ENCODE measurements at regions not wholly inside any gene's neighbourhood (a gene's known extent, or its start where the extent isn't known, plus 50 kb on each side); places are given as distances from the start of the nearest gene placed in this dataset.

- BruUV-seq (replicated peaks): no TSS peak
- H2BK120ac ChIP-seq (ENCODE audit: low read depth, low read length): no peak overlapping the region
- 100% methylated on average over 2 of the region's 7 CpGs; no CpG with 5 or more reads in 1 of the 2 experiments for WGBS, 2 experiments (ENCODE audit: extremely low coverage in 2 of 2, insufficient read length in 1 of 2)
- no peaks in the 10 kb centered on the region for H3K4me1 ChIP-seq (ENCODE audit: control insufficient read depth, insufficient read depth, low read length)
- no peak overlapping the region for H3K27ac ChIP-seq (ENCODE audit: insufficient read depth, low read length)
- no peak overlapping the region for H3K9ac ChIP-seq (ENCODE audit: low read depth, low read length)
- H3K4me3 ChIP-seq (ENCODE audit: insufficient read depth, low read depth, low read length): no peak overlapping the region
- ATAC-seq (ENCODE audit: low read depth) (no peak), DNase-seq (no peak)
- H3K4me2 ChIP-seq (ENCODE audit: low read depth, low read length): no peak overlapping the region
- ChIA-PET CTCF (no interaction called here), POLR2A (ENCODE audit: unreplicated experiment) (no interaction called here)
- H3K9me1 ChIP-seq (ENCODE audit: insufficient read depth, low read length): no peaks in the 10 kb centered on the region
- H4K20me1 ChIP-seq (ENCODE audit: insufficient read depth, low read length): no peaks in the 10 kb centered on the region
- no peak overlapping the region for H2BK20ac ChIP-seq (ENCODE audit: low read depth, low read length)
- H2AFZ ChIP-seq (replicated peaks; ENCODE audit: low read length, poor library complexity): no peak overlapping the region
- peaks cover 2% of the 10 kb centered on the region; the same call in 1 of the 2 replicates for H3K27me3 ChIP-seq (ENCODE audit: control insufficient read depth, insufficient read depth, low read length)
- no peak overlapping the region for H2BK5ac ChIP-seq (ENCODE audit: low read depth, low read length, poor library complexity, severe bottlenecking)
- dilution Hi-C loops (cut with HindIII; ENCODE audit: low sequenced_read_pairs, unreplicated experiment): no loop called here
- no peak overlapping the region for H4K5ac ChIP-seq (ENCODE audit: low read depth, low read length)
- no peaks in the 10 kb centered on the region for H3K36me3 ChIP-seq (ENCODE audit: control insufficient read depth, insufficient read depth, low read length)
- H3K79me1 ChIP-seq (ENCODE audit: low read depth in 1 of 2, low read length in 2 of 2): no peaks in the 10 kb centered on the region
- in situ Hi-C loops (cut with MboI; ENCODE audit: low sequenced_read_pairs): no loop called here
- TF ChIP-seq RAD21 (IDR thresholded peaks at IDR 0.05; ENCODE audit: low read length) (no peak), BHLHE40 (IDR thresholded peaks at IDR 0.05; ENCODE audit: low read depth, low read length) (no peak), USF2 (IDR thresholded peaks at IDR 0.05; ENCODE audit: low read depth, low read length) (no peak), ELK1 (IDR thresholded peaks at IDR 0.05; ENCODE audit: borderline replicate concordance, low read depth, low read length) (no peak)
- no peak overlapping the region for H4K91ac ChIP-seq (ENCODE audit: insufficient read depth, low read depth, low read length)
- H2BK15ac ChIP-seq (ENCODE audit: low read depth, low read length): no peak overlapping the region
- no peak overlapping the region for H3K4ac ChIP-seq (ENCODE audit: low read depth, low read length)
- no peak overlapping the region for H2AK9ac ChIP-seq (replicated peaks; ENCODE audit: low read depth, low read length, poor library complexity)
- H3K56ac ChIP-seq (ENCODE audit: extremely low read depth, insufficient read depth, low read length): no peak overlapping the region
- intact Hi-C loops (cut with micrococcal nuclease): no loop called here
- no peak overlapping the region for H3K14ac ChIP-seq (replicated peaks; ENCODE audit: low read depth, low read length)
- no peak overlapping the region for H3K23ac ChIP-seq (ENCODE audit: low read depth, low read length)
- H3K9me3 ChIP-seq (ENCODE audit: control insufficient read depth, insufficient read depth, low read length): no peaks in the 10 kb centered on the region
- no peak overlapping the region for H3K18ac ChIP-seq (ENCODE audit: low read depth, low read length)
- H2AK5ac ChIP-seq (ENCODE audit: low read depth, low read length): no peak overlapping the region
- H4K8ac ChIP-seq (ENCODE audit: low read depth in 2 of 2, low read length in 2 of 2): no peak overlapping the region
Measured at GRCh38 chr6:131414956-131415355, 158.1 kb upstream of the ARG1 start.
